B cell (primary cell): ENCODE measurements at regions not wholly inside any gene's neighbourhood (a gene's known extent, or its start where the extent isn't known, plus 50 kb on each side); places are given as distances from the start of the nearest gene placed in this dataset.

Source experiments
- ATAC-seq: fragments of 200-7000 bp; cut with Tn5 transposase; one replicate; pipeline ENCODE4 v1.10.0; 2021; ENCODE audit warnings: low read depth, mild to moderate bottlenecking, moderate number of reproducible peaks, moderate library complexity
- CTCF ChIA-PET: fragments of 350-600 bp; sonication (Branson Sonifier 250); formaldehyde crosslinking; loops from one replicate; lab custom pipeline; 2021; ENCODE audit warnings: antibody characterized with exemption, inconsistent platforms; lab: Charles Lee
- POLR2A ChIA-PET: fragments of 350-600 bp; sonication (Branson Sonifier 250); formaldehyde crosslinking; loops from one replicate; lab custom pipeline; 2021; ENCODE audit warnings: antibody characterized with exemption; lab: Charles Lee
- DNase-seq: peaks from one replicate; pipeline ENCODE4 v3.0.0; 2013
- H2AFZ ChIP-seq: 2 replicates; pipeline ENCODE4 v1.6.1; 2012; ENCODE audit warnings: mild to moderate bottlenecking, low read depth, low read length; ENCODE audit not compliant: insufficient read depth, poor library complexity, severe bottlenecking
- H3K27ac ChIP-seq, 2 donors: 1 replicate in 1 of 2; 2 replicates in 1 of 2; pipeline ENCODE4 v1.5.1; 2012 to 2013; ENCODE audit warnings: low read length in 2 of 2, mild to moderate bottlenecking in 2 of 2, moderate library complexity in 1 of 2
- H3K27me3 ChIP-seq, 4 experiments: fragments of 200-600 bp in 1 of 4; sonication (generic) in 1 of 4; replicated peaks in 1 of 4; 1 replicate in 2 of 4; 2 replicates in 2 of 4; pipeline versions ENCODE4 v1.6.1 to v1.7.0; 2013 to 2016; ENCODE audit warnings: low read length in 3 of 4, mild to moderate bottlenecking in 2 of 4, mixed read lengths in 1 of 4, moderate library complexity in 1 of 4; ENCODE audit not compliant: insufficient read depth in 4 of 4, control insufficient read depth in 3 of 4; ENCODE audit errors: control extremely low read depth in 1 of 4
- H3K36me3 ChIP-seq, 2 experiments: replicated peaks in 1 of 2; 1 replicate in 1 of 2; 2 replicates in 1 of 2; pipeline versions ENCODE4 v1.6.1 to v1.7.1; 2013; ENCODE audit warnings: low read length in 1 of 2; ENCODE audit not compliant: insufficient read depth in 2 of 2, control insufficient read depth in 1 of 2; ENCODE audit errors: control extremely low read depth in 1 of 2, extremely low read depth in 1 of 2
- H3K4me1 ChIP-seq, 2 donors: fragments of 200-600 bp in 1 of 2; sonication (generic) in 1 of 2; 1 replicate in 1 of 2; 2 replicates in 1 of 2; pipeline versions ENCODE4 v1.5.1 to v1.6.1; 2013 to 2017; ENCODE audit warnings: low read length in 2 of 2; ENCODE audit not compliant: control insufficient read depth in 2 of 2, insufficient read depth in 2 of 2
- H3K4me2 ChIP-seq: replicated peaks from 2 replicates; pipeline ENCODE3; 2012; ENCODE audit warnings: mild to moderate bottlenecking, low read depth, low read length; ENCODE audit not compliant: poor library complexity, severe bottlenecking
- H3K4me3 ChIP-seq, 5 experiments: fragments of 200-600 bp in 1 of 5; sonication (generic) in 1 of 5; 1 replicate in 3 of 5; 2 replicates in 2 of 5; pipeline versions ENCODE4 v1.5.1 to v1.7.0; 2011 to 2016; ENCODE audit warnings: low read length in 4 of 5, mild to moderate bottlenecking in 4 of 5, low read depth in 2 of 5, control low read depth in 1 of 5, moderate library complexity in 1 of 5; ENCODE audit not compliant: insufficient read depth in 1 of 5; ENCODE audit errors: control extremely low read depth in 1 of 5, extremely low read depth in 1 of 5
- H3K79me2 ChIP-seq: fragments of 200-600 bp; sonication (generic); one replicate; pipeline ENCODE4 v1.6.0; 2016; ENCODE audit warnings: low read length; ENCODE audit not compliant: control insufficient read depth, insufficient read depth
- H3K9ac ChIP-seq: fragments of 200-600 bp; sonication (generic); 2 replicates; pipeline ENCODE4 v1.6.1; 2017; ENCODE audit warnings: mild to moderate bottlenecking, low read length, moderate library complexity
- H3K9me3 ChIP-seq, 3 donors: one replicate each; pipeline versions ENCODE4 v1.6.1 to v1.7.1; 2013; ENCODE audit warnings: low read length in 2 of 3; ENCODE audit not compliant: control insufficient read depth in 2 of 3, insufficient read depth in 1 of 3; ENCODE audit errors: control extremely low read depth in 1 of 3
- H4K20me1 ChIP-seq: 2 replicates; pipeline ENCODE4 v1.6.0; 2012; ENCODE audit warnings: mild to moderate bottlenecking, low read length; ENCODE audit not compliant: insufficient read depth, control insufficient read depth, poor library complexity, severe bottlenecking
- H3K27ac Mint-ChIP-seq: one replicate; pipeline ENCODE4 v1.8.0; 2021; ENCODE audit warnings: mixed read lengths
- H3K27me3 Mint-ChIP-seq: one replicate; pipeline ENCODE4 v1.8.0; 2021; ENCODE audit warnings: mixed read lengths
- H3K4me1 Mint-ChIP-seq: one replicate; pipeline ENCODE4 v1.8.0; 2021; ENCODE audit warnings: mixed read lengths
- H3K4me3 Mint-ChIP-seq: one replicate; pipeline ENCODE4 v1.8.0; 2021; ENCODE audit warnings: mixed read lengths
- H3K9me3 Mint-ChIP-seq: one replicate; pipeline ENCODE4 v1.8.0; 2022; ENCODE audit warnings: mixed read lengths; ENCODE audit not compliant: insufficient read depth
- CTCF ChIP-seq: fragments of 200-600 bp; IDR thresholded peaks from one replicate; pipeline ENCODE4 v1.8.0; 2022; ENCODE audit warnings: antibody characterized with exemption, mild to moderate bottlenecking
- EZH2 ChIP-seq: IDR thresholded peaks from 2 replicates; pipeline ENCODE4 v1.6.1; 2012; ENCODE audit warnings: borderline replicate concordance, low read depth, mild to moderate bottlenecking, moderate library complexity, low read length; ENCODE audit not compliant: insufficient read depth, poor library complexity, severe bottlenecking
- WGBS: methylation state at CpG from one replicate; pipeline ENCODE4 v1.1.5; 2013; ENCODE audit warnings: missing lambda C conversion rate; ENCODE audit not compliant: insufficient coverage; 5-methylcytosine and 5-hydroxymethylcytosine counted together
- intact Hi-C: fragments of 100-400 bp; cut with micrococcal nuclease; formaldehyde crosslinking; loops from one replicate; pipeline ENCODE4 v1.10.0; 2022

GRCh38 chr10:16014469-16014868 lies 154.2 kb upstream of the MINDY3 start:
- no peak for ATAC-seq
- DNase-seq: no peak
- H3K9ac ChIP-seq: no peak overlapping the region

GRCh38 chr10:16016688-16017087 lies 156.4 kb upstream of the MINDY3 start:
- no peak overlapping the region for H3K4me3 Mint-ChIP-seq
- peaks cover 5% of the 10 kb centered on the region for H3K9me3 Mint-ChIP-seq
- DNase-seq (no peak), ATAC-seq (no peak)
- no peaks in the 10 kb centered on the region for H3K4me1 Mint-ChIP-seq
- Histone ChIP-seq H3K36me3 (no peaks in the 10 kb centered on the region), H4K20me1 (no peaks in the 10 kb centered on the region), H2AFZ (no peak overlapping the region), H3K4me2 (no peak overlapping the region), H3K4me3 (no peak overlapping the region), H3K4me1 (no peaks in the 10 kb centered on the region), H3K79me2 (no peaks in the 10 kb centered on the region), H3K27me3 (no peaks in the 10 kb centered on the region), H3K9me3 (peaks cover 0 to 4% (median 3%) of the 10 kb centered on the region in 3 donors), H3K9ac (no peak overlapping the region), H3K27ac (no peak overlapping the region)
- intact Hi-C loops: no loop called here
- POLR2A ChIA-PET: no interaction called here
- H3K27me3 Mint-ChIP-seq: no peaks in the 10 kb centered on the region
- no peak for TF ChIP-seq CTCF
- no peak for TF ChIP-seq EZH2
- 71% methylated on average over 3 of the region's 4 CpGs for WGBS
- no peak overlapping the region for H3K27ac Mint-ChIP-seq
- CTCF ChIA-PET: no interaction called here

More at GRCh38 chr10:16014469-16014868, 154.2 kb upstream of the MINDY3 start:
- Histone ChIP-seq H3K4me3 (no peak overlapping the region), H3K79me2 (no peaks in the 10 kb centered on the region), H3K4me2 (no peak overlapping the region), H3K9me3 (peaks cover 0 to 3% (median 0%) of the 10 kb centered on the region in 3 donors), H4K20me1 (no peaks in the 10 kb centered on the region), H3K27me3 (no peaks in the 10 kb centered on the region), H3K27ac (no peak overlapping the region), H3K4me1 (no peaks in the 10 kb centered on the region), H3K36me3 (no peaks in the 10 kb centered on the region), H2AFZ (no peak overlapping the region)
- TF ChIP-seq EZH2 (no peak), CTCF (no peak)
- no peak overlapping the region for H3K4me3 Mint-ChIP-seq
- 35% methylated on average over 2 of the region's 3 CpGs for WGBS
- H3K27me3 Mint-ChIP-seq: no peaks in the 10 kb centered on the region
- H3K27ac Mint-ChIP-seq: no peak overlapping the region
- intact Hi-C loops: no loop called here
- H3K9me3 Mint-ChIP-seq: peaks cover 3% of the 10 kb centered on the region
- POLR2A ChIA-PET: no interaction called here
- CTCF ChIA-PET: no interaction called here
- no peaks in the 10 kb centered on the region for H3K4me1 Mint-ChIP-seq
